Umbilical cord (tissue), 1 donor: ENCODE measurements at regions not wholly inside any gene's neighbourhood (a gene's known extent, or its start where the extent isn't known, plus 50 kb on each side); places are given as distances from the start of the nearest gene placed in this dataset.
"Not testable (repeated sequence)": the region's sequence is repeated elsewhere in the genome, so short reads cannot be mapped to it uniquely, and the experiment has no call there.

Experiments
- DNase-seq: peaks from one replicate; pipeline ENCODE4 v3.0.0-alpha.2; 2015; ENCODE audit warnings: low spot score

DNA sequence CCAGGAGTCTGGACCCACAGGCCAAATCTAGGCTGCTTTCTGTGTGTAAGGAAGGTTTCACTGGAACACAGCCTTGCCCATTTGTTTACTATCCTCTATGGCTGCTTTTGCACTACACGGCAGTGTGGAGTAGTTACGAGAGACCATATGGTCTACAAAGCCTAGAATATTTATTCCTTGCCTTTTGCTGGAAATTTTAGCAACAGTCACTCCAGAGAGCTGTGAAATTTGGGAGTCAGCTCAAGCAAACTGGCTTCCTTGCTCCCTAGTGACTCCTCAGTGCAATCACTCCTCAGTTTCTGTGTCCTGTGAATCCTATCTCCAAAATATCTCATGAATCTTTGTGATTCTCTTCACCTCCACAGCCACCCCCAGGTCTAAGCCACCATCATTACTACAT is 99.0 kb upstream of the CPEB2 start:
- no peak for DNase-seq

DNA sequence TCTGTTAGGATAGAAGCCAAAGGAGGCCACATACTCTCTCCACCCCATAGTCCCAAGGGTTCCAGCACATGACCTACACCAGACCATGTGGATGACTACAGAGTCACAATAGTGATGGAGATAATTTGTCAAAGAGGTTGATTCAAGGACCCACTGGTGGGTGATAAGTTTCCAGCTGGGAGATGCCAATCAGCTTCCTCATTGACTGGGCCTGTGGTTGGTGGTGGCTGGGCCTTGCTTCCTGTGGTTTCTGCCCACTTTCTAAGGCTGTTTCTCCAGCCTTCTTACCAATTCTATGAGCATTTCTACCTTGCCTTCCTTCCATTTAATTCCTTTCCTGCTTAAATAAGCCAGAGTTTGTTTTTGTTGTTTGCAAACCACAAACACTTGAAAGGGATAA is 95.5 kb upstream of the CPEB2 start:
- DNase-seq = no peak

DNA sequence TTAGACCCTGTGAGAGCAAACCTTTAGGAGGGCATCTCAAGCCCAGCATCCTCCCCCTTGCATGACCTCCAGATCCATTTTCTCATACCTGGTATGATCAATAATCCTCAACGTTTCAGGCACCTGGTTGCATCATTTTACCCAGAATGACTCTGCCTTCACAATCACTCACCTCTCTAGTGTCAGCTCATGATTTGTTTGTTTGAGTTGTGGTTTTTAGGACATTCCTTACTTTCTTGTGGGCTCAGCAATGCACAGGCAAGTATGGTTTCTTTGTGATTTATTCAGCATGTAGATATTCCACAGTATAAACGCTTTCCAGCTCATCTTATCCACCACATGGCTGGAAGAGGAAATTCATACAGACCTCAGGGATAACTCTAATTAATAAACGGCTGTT is 93.6 kb upstream of the CPEB2 start:
- DNase-seq = no peak

DNA sequence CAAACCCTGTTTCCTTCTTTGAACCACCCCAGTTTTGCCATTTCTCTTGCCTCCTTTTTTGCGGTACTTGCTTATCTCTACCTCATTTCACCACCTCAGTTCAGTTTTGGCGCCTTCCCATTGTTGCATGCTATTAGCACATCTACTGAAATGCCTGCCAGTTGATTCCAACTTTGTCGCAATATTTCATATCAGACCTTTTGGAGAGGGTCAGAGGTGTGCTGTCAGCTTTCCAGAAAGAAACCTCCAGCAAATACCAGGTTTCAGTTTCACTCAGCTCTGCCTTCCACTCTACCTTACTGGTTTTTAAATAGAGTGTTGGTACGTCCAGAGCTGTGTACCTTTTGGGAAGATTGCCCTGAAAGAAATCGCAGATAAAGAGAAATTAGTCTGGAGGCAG is 91.9 kb upstream of the CPEB2 start:
- no peak for DNase-seq

DNA sequence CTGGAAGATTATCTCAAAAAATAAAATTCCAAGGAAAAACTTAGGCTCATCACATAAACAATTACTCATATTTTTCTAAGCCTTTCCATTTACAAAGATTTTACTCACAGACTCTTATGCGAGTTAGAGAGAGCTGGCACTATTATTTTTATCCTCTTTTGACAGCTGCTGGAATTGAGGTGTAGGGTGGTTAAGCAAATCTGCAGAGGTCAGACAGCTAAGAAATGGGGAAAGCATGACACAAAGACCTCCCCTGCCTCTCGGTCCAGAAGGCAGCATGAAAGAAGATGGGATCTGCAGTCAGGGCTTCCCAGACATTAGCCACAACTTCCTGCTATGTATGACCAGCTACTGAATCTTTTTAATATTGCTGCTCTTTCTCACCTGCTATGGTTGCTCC is 89.9 kb upstream of the CPEB2 start:
- DNase-seq = no peak

DNA sequence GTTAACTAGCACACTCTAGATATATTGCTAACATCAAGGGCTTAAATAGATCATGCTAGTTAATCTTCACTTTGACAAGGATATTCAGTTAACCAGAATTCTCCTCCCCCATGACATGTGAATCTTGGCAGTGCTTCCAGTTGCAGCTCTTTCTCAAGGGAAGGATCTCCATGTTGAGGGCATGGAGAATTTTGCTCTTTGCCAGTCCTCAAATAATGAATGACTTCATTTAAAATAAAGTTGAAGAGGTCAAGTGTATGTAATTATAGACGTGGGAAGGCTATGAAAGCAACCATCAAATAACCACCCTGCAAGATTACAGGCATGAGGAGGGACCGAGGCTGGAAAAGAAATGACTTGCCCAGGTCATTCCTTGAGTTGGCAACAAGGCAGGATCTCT is 87.3 kb upstream of the CPEB2 start:
- no peak for DNase-seq

DNA sequence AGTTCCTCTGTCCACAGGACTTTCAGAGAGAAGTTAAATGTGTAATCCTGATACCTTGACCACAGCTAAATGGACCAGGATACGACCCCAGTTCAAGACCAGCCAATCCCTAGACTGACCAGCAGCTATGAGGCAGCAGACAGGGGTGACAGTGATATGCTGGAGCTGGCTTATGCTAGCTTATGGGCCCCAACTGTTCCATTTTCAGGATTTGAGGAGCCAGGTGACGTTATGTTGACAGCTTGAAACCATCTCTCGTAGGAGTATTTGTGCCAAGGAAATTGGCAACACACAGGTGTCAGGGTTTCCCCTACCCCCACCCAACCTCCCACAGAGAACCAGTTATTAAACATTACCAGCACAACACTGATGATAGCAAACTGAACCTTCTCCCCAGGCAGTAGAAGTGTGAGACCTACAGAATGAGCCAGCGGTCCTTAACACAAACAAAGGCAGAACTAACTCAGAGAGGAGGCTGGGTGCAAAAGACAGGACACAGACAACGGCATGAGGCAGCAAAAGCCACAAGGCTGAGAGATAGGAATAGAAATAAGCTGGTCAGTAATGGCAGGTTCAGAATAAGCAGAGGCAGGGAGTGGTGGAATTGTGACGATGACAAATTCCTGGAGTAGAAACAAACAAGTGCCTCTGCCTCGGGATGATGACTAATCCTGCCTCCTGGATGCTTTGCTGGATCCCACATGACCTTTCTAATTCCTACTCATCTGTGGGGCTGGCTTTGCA is 85.6 kb upstream of the CPEB2 start:
- no peak for DNase-seq

DNA sequence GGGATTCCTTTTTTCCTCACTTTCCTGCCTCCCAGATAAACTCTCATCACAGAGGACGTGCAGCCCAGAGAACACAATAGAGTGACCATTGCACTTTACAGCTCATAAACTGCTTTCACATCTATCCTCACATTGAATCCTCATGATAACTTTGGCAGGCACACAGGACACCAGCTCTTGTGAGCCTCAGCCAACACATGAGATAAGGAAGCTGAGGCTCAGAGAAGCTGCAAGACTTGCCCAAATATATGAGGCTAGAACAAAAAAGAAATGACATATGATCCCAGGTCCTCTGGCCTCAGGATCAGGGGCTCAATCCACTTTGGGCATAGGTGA is 85.0 kb upstream of the CPEB2 start:
- peak; percentile 61 for DNase-seq

DNA sequence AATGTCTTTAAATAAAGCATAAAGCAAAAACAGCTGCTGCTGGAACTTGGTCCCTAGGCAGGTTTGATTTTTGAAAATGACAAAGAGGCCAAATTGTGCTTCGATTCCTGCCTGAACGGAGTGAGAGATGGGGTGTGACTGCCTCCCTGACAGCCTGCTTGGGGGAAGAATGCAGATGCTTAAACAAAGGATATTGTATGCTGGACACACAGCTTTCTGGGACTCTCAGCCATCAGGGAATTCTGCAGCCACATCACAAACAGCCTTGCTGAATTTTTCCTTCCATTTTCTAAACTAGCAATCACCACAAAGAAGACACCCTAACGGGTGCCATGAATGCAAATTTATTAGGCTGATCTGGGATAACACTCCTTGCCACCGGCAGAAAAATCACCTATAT is 83.9 kb upstream of the CPEB2 start:
- DNase-seq = no peak

DNA sequence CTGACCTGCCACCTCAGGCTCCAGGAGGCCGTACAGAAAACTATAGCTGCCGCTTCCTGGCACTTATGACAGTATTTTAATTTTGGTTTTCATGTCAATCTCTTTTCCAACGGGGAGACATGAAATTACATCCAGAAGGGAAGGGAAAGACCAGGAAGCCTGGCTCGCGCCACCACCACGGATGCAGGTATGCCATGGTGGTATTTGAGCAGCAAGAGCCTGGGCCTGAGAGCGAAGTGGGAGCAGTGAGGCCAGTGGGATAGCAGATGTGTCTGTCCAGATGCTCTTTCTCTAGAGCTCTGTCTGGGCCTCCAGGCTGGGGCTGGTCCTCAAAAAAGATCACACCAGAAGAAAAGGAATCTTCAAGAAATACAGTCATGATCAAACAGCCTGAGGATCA is 82.5 kb upstream of the CPEB2 start:
- no peak for DNase-seq

DNA sequence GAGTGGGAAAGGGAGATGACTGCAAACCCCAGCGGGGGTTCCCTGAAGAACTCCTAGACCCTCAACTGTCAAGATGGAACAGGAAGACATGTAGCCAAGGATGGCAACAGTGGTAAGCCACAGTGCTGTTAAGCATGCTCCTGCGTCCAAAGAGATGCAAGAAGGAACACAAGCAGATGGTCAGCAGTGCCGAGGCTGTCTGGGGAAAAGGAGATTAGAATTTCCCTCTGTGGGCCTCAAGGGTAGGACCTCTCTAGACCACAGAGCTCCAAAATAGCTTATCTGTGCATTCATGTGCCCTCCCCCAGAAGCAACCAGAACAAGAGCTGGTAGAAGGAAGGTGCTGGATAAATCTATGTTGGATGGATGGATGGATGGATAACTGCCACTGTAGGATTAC is 82.0 kb upstream of the CPEB2 start:
- no peak for DNase-seq

DNA sequence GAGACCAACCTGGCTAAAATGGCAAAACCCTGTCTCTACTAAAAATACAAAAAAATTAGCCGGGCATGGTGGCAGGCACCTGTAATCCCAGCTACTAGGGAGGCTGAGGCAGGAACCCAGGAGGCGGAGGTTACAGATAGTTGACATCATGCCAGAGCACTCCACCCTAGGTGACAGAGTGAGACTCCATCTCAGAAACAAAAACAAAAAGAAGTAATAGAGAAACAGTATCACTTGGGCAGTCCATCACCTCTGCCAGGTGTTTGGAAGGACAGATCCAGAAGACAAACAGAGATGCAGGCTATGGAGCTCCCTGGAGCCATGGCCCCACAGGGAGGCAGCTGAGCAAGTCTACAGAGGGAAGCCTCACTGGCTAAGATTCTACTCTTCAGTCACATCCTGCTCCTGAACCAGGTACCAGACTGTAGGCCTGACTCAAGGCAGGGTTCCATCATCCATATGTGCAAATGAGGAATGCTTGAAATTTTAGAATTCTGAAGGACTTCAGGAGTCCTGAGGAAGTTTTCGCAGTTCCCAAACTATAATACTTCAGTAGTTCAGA is 81.4 kb upstream of the CPEB2 start:
- no peak for DNase-seq

DNA sequence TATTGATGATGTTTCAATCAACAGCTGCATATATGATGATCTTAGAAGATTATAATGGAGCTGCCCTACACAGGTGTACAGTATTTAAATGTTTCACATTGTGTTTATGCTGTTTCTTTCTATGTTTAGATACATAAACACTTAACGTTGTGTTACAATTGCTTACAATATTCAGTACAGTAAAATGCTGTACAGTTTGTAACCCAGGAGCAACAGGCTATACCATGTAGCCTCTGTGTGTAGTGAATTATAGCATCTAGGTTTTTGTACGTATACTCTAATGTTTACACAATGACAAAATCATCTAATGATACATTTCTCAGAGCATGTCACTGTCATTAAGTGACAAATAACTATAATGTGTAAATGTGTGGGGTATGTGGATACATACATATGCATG is 80.5 kb upstream of the CPEB2 start:
- DNase-seq = not testable (repeated sequence)

DNA sequence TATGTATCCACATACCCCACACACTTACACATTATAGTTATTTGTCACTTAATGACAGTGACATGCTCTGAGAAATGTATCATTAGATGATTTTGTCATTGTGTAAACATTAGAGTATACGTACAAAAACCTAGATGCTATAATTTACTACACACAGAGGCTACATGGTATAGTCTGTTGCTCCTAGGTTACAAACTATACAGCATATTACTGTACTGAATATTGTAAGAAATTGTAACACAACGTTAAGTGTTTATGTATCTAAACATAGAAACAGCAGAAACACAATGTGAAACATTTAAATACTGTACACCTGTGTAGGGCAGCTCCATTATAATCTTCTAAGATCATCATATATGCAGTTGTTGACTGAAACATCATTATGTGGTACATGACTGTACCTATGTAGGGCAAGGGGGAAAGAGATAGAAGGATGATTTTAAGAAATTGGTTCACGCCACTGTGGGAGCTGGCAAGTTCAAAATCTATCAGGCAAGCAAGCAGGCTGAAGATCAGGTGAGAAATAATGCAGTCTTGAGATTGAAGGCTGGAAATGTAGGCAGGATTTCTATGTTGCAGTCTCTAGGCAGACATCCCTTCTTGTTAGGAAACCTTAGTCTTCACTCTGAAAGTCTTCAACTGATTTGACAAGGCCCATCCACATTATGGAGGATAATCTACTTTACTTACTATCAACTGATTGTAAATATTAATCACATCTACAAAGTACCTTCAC is 78.0 kb upstream of the CPEB2 start:
- DNase-seq = no peak

DNA sequence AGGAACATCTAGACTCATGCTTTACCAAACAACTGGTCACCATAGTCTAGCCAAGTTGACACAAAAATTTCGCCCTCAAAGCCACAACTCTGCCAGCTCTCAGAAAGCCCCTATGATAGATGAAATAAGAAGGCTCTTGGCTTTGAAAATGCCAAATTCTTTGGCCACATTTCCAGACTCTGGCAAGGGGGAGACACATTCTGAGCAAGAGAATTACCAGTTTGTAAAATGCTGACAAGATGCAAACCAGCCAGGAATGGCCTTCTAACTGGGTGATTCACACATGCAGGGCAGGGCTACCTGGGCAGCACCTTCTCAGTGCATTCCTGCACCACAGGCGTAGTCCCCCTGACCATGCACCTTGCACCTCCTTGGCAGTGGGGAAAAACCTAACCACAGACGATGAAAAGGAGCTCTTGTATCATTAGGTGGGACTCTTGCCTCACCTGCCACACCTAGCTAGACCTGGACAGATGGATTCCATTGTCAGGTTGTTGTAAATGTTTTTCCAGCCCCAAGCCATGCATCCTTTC is 77.4 kb upstream of the CPEB2 start:
- no peak for DNase-seq

DNA sequence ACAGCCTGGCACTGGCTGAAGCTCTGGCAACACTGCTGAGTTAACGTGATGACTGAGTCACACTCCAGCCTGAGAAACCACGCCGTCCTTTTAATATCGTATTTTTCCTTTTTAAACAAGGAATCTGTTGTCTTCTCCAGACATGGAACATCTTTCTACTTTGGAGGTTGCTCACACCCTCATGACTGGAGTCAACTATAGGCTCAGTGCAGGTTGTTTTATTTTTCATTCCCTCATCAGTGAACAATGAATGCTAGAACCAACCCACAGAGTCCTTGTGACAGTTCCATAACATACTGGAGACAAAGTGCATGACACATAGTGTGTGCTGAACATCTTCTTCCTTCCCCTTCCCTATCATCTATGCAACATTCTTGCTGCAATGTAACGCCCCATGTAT is 76.8 kb upstream of the CPEB2 start:
- DNase-seq = no peak

DNA sequence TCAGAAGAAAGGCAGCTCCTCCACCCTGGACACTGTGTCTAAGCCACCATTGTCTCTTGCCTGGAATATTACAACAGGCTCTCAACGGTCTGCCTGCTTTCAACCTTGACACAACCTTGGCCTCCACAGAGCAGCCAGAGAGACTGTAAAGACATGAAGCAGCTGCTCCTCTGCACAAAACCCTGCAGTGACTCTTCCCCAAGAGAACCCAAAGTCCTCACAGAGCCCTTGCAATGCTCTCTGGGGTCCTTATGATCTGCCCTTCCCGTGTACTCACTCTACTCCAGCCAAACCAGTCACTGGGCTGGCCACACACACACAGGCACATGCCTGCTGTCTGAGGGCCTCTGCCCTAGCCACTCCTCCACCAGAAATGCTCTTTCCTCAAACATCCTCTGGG is 75.9 kb upstream of the CPEB2 start:
- DNase-seq = no peak

DNA sequence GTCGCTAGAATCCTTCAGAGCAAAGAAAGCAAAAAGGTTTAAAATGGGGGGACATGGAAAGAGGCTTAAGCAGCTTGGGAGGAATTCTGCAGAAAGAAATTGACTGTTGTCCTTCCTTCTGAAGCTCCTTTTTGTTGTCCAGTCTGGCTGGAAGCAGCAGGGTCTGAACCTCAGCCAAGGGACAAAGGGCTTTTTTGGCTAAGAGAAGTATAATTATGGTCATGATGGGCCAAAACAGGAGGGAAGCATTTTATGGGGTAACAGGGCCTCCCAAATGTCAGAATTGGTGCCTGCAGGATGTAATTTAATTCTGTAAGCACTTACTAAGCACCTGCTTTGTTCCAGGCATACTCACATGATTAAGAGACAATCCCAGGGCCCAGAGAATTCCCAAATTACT is 74.2 kb upstream of the CPEB2 start:
- no peak for DNase-seq

DNA sequence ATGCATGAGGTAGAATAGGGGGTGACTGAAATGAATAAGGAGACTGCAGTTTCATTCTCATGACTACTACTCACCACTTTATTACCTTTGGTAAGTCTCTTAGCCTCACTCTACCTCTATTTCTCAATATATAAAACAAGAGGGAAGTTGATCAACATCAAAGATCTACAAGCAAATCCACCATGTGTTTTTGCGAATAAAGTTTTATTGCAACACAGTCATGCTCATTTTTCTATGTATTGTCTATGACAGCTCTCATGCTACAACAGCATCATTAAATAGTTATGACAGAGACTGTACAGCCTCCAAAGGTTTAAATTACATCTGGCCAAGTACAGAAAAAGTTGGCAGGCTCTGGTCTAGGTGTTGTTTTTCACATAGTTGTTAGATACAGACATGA is 72.6 kb upstream of the CPEB2 start:
- no peak for DNase-seq

DNA sequence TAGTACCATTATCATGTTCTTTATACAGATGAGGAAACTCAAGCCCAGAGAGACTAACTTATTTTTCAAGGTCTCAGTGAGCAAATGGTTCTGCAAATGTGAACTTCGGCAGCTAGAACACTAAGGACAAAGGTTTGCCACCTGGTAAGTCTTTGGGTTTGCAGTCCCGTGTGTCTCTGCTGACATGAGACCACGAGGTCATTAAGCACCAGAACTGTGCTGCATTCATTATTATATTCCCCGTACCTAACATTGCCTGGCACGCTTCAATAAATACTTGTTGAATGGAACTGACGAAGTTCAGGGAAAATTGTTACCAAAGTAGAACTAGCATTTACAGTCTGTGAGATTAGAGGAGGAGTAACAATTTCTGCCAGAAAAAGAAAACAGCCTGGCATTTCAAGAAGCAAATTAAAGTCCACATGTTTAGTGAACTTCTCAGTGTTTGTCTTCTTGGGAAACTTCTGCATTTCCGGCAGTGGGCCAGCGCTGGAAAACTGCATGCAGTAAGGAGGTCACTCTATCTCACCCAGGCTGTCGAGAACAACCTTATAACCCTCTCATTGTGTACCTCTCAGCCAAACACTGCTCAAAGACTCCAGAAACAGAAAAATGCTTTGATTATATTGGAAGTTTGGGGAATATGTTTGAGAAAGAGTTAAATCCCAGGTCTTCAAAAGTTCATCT is 67.4 kb upstream of the CPEB2 start:
- DNase-seq = no peak

DNA sequence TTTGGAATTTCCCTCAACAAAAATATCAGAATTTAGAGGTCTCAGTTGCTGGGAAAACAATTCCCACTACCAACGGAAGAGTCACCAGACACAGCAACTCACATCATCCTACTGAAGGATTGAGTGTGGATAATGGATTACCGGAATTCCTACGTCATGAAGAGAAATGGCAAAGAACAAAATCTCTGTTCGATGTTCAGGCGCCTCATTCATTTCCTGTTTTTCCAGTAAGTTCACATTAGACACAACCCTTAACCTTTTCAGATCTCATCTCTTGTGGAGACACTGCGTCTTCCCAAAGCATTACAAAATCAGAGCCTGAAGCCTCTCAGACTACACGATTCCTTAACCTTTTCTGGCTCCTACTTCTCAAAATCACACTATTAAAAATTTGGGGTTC is 58.5 kb upstream of the CPEB2 start:
- DNase-seq = no peak

DNA sequence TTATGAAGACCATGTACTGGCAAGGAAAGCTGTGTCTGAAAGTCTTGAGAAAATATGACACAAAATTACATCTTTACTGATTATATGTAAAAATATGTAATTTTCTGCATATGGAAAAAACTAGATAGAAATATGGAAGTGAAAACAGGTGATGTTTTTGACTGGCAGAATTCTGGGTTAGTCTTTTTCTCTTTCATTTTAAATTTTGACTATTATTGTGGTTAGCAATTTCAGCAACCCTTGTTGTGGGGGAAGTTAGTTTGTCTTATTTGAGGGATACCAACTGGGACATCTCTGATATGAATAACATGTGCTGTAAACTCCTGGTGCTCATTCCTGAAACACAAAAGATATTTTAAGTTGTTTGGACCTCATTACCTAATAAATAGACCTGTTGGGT is 49.9 kb upstream of the CPEB2 start:
- no peak for DNase-seq
